HEK293 (cell line): ENCODE measurements at regions not wholly inside any gene's neighbourhood (a gene's known extent, or its start where the extent isn't known, plus 50 kb on each side); places are given as distances from the start of the nearest gene placed in this dataset.

Experiments used
- CTCF ChIA-PET: fragments of 350-600 bp; formaldehyde crosslinking; extraction: SDS; loops from one replicate; lab custom pipeline; 2021; ENCODE audit warnings: antibody characterized with exemption; lab: Yijun Ruan, JAX
- POLR2A ChIA-PET: fragments of 300-600 bp; formaldehyde crosslinking; extraction: SDS; loops from one replicate; lab custom pipeline; 2020; ENCODE audit warnings: antibody characterized with exemption, inconsistent platforms; lab: Yijun Ruan, JAX
- H3K27ac ChIP-seq: fragments of 200-500 bp; sonication (Bioruptor generic); 2 replicates; pipeline ENCODE4 v1.5.1; 2014; ENCODE audit warnings: low read depth, low read length, control low read depth, inconsistent platforms; ENCODE audit errors: extremely low read depth
- H3K36me3 ChIP-seq, 2 experiments: fragments of 200-500 bp in 1 of 2; sonication (Bioruptor generic) in 1 of 2; 1 replicate in 1 of 2; 2 replicates in 1 of 2; pipeline ENCODE4 v1.5.1; 2014 to 2017; ENCODE audit warnings: inconsistent platforms in 2 of 2, low read length in 2 of 2; ENCODE audit not compliant: control insufficient read depth in 2 of 2, insufficient read depth in 1 of 2
- H3K4me1 ChIP-seq: fragments of 200-500 bp; sonication (Bioruptor generic); 2 replicates; pipeline ENCODE4 v1.5.1; 2014; ENCODE audit warnings: mild to moderate bottlenecking, low read length, inconsistent platforms; ENCODE audit not compliant: control insufficient read depth, insufficient read depth
- H3K4me3 ChIP-seq: 2 replicates; pipeline ENCODE4 v1.5.1; 2011; ENCODE audit warnings: low read depth, mild to moderate bottlenecking, control low read depth, low read length, moderate library complexity
- H3K9me3 ChIP-seq: fragments of 200-500 bp; sonication (Bioruptor generic); 2 replicates; pipeline ENCODE4 v1.5.1; 2014; ENCODE audit warnings: low read depth, low read length, inconsistent platforms; ENCODE audit not compliant: control insufficient read depth, insufficient read depth
- FEZF1 ChIP-seq: fragments of 450-650 bp; formaldehyde crosslinking; IDR thresholded peaks from 2 replicates; pipeline ENCODE4 v1.5.1; 2016; ENCODE audit warnings: missing biosample characterization, missing genetic modification characterization
- INSM2 ChIP-seq: fragments of 450-650 bp; formaldehyde crosslinking; IDR thresholded peaks from 2 replicates; pipeline ENCODE4 v1.5.1; 2016; ENCODE audit warnings: missing biosample characterization, missing genetic modification characterization
- MYNN ChIP-seq: fragments of 450-650 bp; formaldehyde crosslinking; IDR thresholded peaks from 2 replicates; pipeline ENCODE4 v1.5.1; 2016; ENCODE audit warnings: missing biosample characterization, missing genetic modification characterization, borderline replicate concordance
- ZBTB26 ChIP-seq: fragments of 450-650 bp; formaldehyde crosslinking; optimal IDR thresholded peaks from 2 replicates; pipeline ENCODE3; 2016; ENCODE audit warnings: missing biosample characterization, mild to moderate bottlenecking, missing genetic modification characterization
- ZBTB44 ChIP-seq: fragments of 450-650 bp; IDR thresholded peaks from 2 replicates; pipeline ENCODE4 v1.5.1; 2018; ENCODE audit warnings: missing biosample characterization, mild to moderate bottlenecking, missing genetic modification characterization
- ZNF114 ChIP-seq: fragments of 450-650 bp; formaldehyde crosslinking; IDR thresholded peaks from 2 replicates; pipeline ENCODE4 v1.5.0; 2017; ENCODE audit warnings: missing biosample characterization, missing genetic modification characterization
- ZNF140 ChIP-seq: fragments of 450-650 bp; formaldehyde crosslinking; IDR thresholded peaks from 2 replicates; pipeline ENCODE4 v1.5.1; 2016; ENCODE audit warnings: missing biosample characterization, missing genetic modification characterization
- ZNF16 ChIP-seq: fragments of 450-650 bp; formaldehyde crosslinking; IDR thresholded peaks from 2 replicates; pipeline ENCODE4 v1.5.1; 2016; ENCODE audit warnings: low read depth, missing biosample characterization, missing genetic modification characterization
- ZNF223 ChIP-seq: fragments of 450-650 bp; formaldehyde crosslinking; IDR thresholded peaks from 2 replicates; pipeline ENCODE4 v1.5.1; 2016; ENCODE audit warnings: missing biosample characterization, missing genetic modification characterization
- ZNF248 ChIP-seq: fragments of 450-650 bp; formaldehyde crosslinking; IDR thresholded peaks from 2 replicates; pipeline ENCODE4 v1.5.1; 2017; ENCODE audit warnings: missing biosample characterization, missing genetic modification characterization
- ZNF302 ChIP-seq: fragments of 450-650 bp; formaldehyde crosslinking; IDR thresholded peaks from 2 replicates; pipeline ENCODE4 v1.5.1; 2016; ENCODE audit warnings: missing biosample characterization, missing genetic modification characterization, low read depth
- ZNF350 ChIP-seq: fragments of 450-650 bp; formaldehyde crosslinking; IDR thresholded peaks from 2 replicates; pipeline ENCODE4 v1.5.0; 2017; ENCODE audit warnings: missing biosample characterization, mild to moderate bottlenecking, missing genetic modification characterization
- ZNF513 ChIP-seq: fragments of 450-650 bp; IDR thresholded peaks from 2 replicates; pipeline ENCODE4 v1.5.1; 2018; ENCODE audit warnings: missing biosample characterization, missing genetic modification characterization
- ZNF548 ChIP-seq: fragments of 450-650 bp; formaldehyde crosslinking; IDR thresholded peaks from 2 replicates; pipeline ENCODE4 v1.5.1; 2016; ENCODE audit warnings: missing biosample characterization, missing genetic modification characterization
- ZNF549 ChIP-seq: fragments of 450-650 bp; IDR thresholded peaks from 2 replicates; pipeline ENCODE4 v1.5.1; 2018; ENCODE audit warnings: missing biosample characterization, missing genetic modification characterization, mild to moderate bottlenecking, inconsistent platforms, moderate library complexity
- ZNF610 ChIP-seq: fragments of 450-650 bp; formaldehyde crosslinking; IDR thresholded peaks from 2 replicates; pipeline ENCODE4 v1.5.1; 2016; ENCODE audit warnings: missing biosample characterization, missing genetic modification characterization, borderline replicate concordance
- ZNF626 ChIP-seq: fragments of 450-650 bp; sonication (Bioruptor Pico); formaldehyde crosslinking; IDR thresholded peaks from 2 replicates; pipeline ENCODE4 v1.5.1; 2018; ENCODE audit warnings: missing biosample characterization, missing genetic modification characterization, inconsistent platforms
- ZNF701 ChIP-seq: fragments of 450-650 bp; formaldehyde crosslinking; IDR thresholded peaks from 2 replicates; pipeline ENCODE4 v1.5.1; 2016; ENCODE audit warnings: missing biosample characterization, missing genetic modification characterization
- ZNF76 ChIP-seq: fragments of 450-650 bp; formaldehyde crosslinking; IDR thresholded peaks from 2 replicates; pipeline ENCODE4; 2016; ENCODE audit warnings: low read depth, missing biosample characterization, missing genetic modification characterization, borderline replicate concordance
- ZNF768 ChIP-seq: fragments of 450-650 bp; formaldehyde crosslinking; IDR thresholded peaks from 2 replicates; pipeline ENCODE4 v1.5.1; 2018; ENCODE audit warnings: missing biosample characterization, mild to moderate bottlenecking, missing genetic modification characterization
- ZNF785 ChIP-seq: fragments of 450-650 bp; formaldehyde crosslinking; IDR thresholded peaks from 2 replicates; pipeline ENCODE4 v1.5.1; 2016; ENCODE audit warnings: missing biosample characterization, missing genetic modification characterization
- ZSCAN18 ChIP-seq: fragments of 450-650 bp; formaldehyde crosslinking; IDR thresholded peaks from 2 replicates; pipeline ENCODE4 v1.5.1; 2016; ENCODE audit warnings: missing biosample characterization, missing genetic modification characterization
- ZSCAN23 ChIP-seq: fragments of 450-650 bp; formaldehyde crosslinking; IDR thresholded peaks from 2 replicates; pipeline ENCODE4 v1.5.1; 2016; ENCODE audit warnings: missing biosample characterization, missing genetic modification characterization
- ZSCAN30 ChIP-seq: fragments of 450-650 bp; IDR thresholded peaks from 2 replicates; pipeline ENCODE4 v1.5.1; 2018; ENCODE audit warnings: missing biosample characterization, mild to moderate bottlenecking, missing genetic modification characterization, moderate library complexity

GRCh38 chr6:4259391-4259790 lies 124.0 kb upstream of the ECI2 start:
- Histone ChIP-seq H3K9me3 (no peaks in the 10 kb centered on the region), H3K36me3 (no peaks in the 10 kb centered on the region), H3K4me3 (no peak overlapping the region), H3K27ac (no peak overlapping the region), H3K4me1 (no peaks in the 10 kb centered on the region)
- CTCF ChIA-PET: interaction anchor here (0.6 to 1.6 kb wide), 2 partner anchors 49 to 463 kb away, joined by 3 to 4 read pairs; no protein-coding TSS in a partner anchor
- TF ChIP-seq ZNF785 (no peak), INSM2 (no peak), ZNF513 (tag by site-specific recombination) (no peak), ZSCAN18 (tag by site-specific recombination) (no peak), ZSCAN23 (tag by site-specific recombination) (no peak), ZNF549 (tag by site-specific recombination) (no peak), ZNF701 (tag by site-specific recombination) (no peak), ZBTB44 (tag by site-specific recombination) (no peak), ZNF768 (tag by site-specific recombination) (no peak), ZNF610 (tag by site-specific recombination) (no peak), MYNN (tag by site-specific recombination) (no peak), ZBTB26 (tag by site-specific recombination) (no peak), ZNF248 (tag by site-specific recombination) (no peak), ZNF223 (tag by site-specific recombination) (no peak), FEZF1 (tag by site-specific recombination) (no peak)
- POLR2A ChIA-PET: no interaction called here

GRCh38 chr6:4258733-4259132 lies 123.4 kb upstream of the ECI2 start:
- H3K4me1 ChIP-seq: no peaks in the 10 kb centered on the region; the same call in 1 of the 2 replicates
- H3K36me3 ChIP-seq: no peaks in the 10 kb centered on the region
- ChIA-PET CTCF (interaction anchor here (0.5 to 1.6 kb wide), 2 partner anchors 48 to 81 kb away, joined by 3 to 4 read pairs; no protein-coding TSS in a partner anchor), POLR2A (no interaction called here)
- no peaks in the 10 kb centered on the region for H3K9me3 ChIP-seq
- TF ChIP-seq ZNF140 (no peak), ZNF114 (tag by site-specific recombination) (no peak), ZNF548 (tag by site-specific recombination) (no peak), ZNF16 (no peak), ZNF785 (no peak), ZNF626 (tag by site-specific recombination) (no peak), ZSCAN30 (tag by site-specific recombination) (no peak), ZNF76 (tag by site-specific recombination) (no peak), ZNF350 (tag by site-specific recombination) (no peak), ZNF302 (tag by site-specific recombination) (no peak)
- TF ChIP-seq, all 188 proteins: peak for 0
- Histone ChIP-seq H3K4me3 (no peak overlapping the region), H3K27ac (no peak overlapping the region)
